Esophagus muscularis mucosa (tissue), 4 donors: ENCODE measurements at regions not wholly inside any gene's neighbourhood (a gene's known extent, or its start where the extent isn't known, plus 50 kb on each side); places are given as distances from the start of the nearest gene placed in this dataset.

Experiments
- DNase-seq: peaks from one replicate; pipeline ENCODE4 v3.0.0-alpha.2; 2017; ENCODE audit errors: extremely low spot score
- H3K27ac ChIP-seq, 4 donors: fragments of 200-600 bp; sonication (generic); replicated peaks in 1 of 4; 1 replicate in 3 of 4; 2 replicates in 1 of 4; pipeline ENCODE4 v1.5.1; 2016 to 2019; ENCODE audit warnings: mild to moderate bottlenecking in 1 of 4
- H3K27me3 ChIP-seq, 4 donors: fragments of 200-600 bp; sonication (generic); one replicate each; pipeline versions ENCODE4 v1.5.1 to v1.6.0; 2016 to 2019
- H3K36me3 ChIP-seq, 4 donors: fragments of 200-600 bp; sonication (generic); one replicate each; pipeline ENCODE4 v1.5.1; 2016 to 2019
- H3K4me1 ChIP-seq, 4 donors: fragments of 200-600 bp; sonication (generic); one replicate each; pipeline ENCODE4 v1.5.1; 2016 to 2019
- H3K4me3 ChIP-seq, 4 donors: fragments of 200-600 bp; sonication (generic); 1 replicate in 2 of 4; 2 replicates in 2 of 4; pipeline ENCODE4 v1.5.1; 2016 to 2019; ENCODE audit warnings: mild to moderate bottlenecking in 4 of 4, moderate library complexity in 1 of 4
- H3K9me3 ChIP-seq, 4 donors: fragments of 200-600 bp; sonication (generic); 1 replicate in 3 of 4; 2 replicates in 1 of 4; pipeline ENCODE4 v1.5.1; 2016 to 2019
- EP300 ChIP-seq: sonication (generic); formaldehyde crosslinking; IDR thresholded peaks from one replicate; pipeline ENCODE4 v1.6.1; 2017; ENCODE audit warnings: antibody characterized with exemption
- POLR2A ChIP-seq: fragments of 450-650 bp; IDR thresholded peaks from one replicate; pipeline ENCODE4 v1.6.1; 2017; ENCODE audit warnings: antibody characterized with exemption, moderate library complexity, mild to moderate bottlenecking, low read depth
- POLR2AphosphoS5 ChIP-seq, 2 donors: sonication (generic); formaldehyde crosslinking; IDR thresholded peaks; one replicate each; pipeline ENCODE4 v1.6.1; 2017; ENCODE audit warnings: antibody characterized with exemption in 2 of 2
- WGBS: methylation state at CpG from one replicate; pipeline ENCODE4 v1.1.5; 2018; 5-methylcytosine and 5-hydroxymethylcytosine counted together
- intact Hi-C: fragments of 100-400 bp; cut with DNase I; formaldehyde crosslinking; loops from one replicate; pipeline ENCODE4 v1.15.1; 2023
- TF ChIP-seq, protein P1 (sequence below), 3 experiments: fragments of 200-600 bp in 2 of 3; fragments of 450-650 bp in 1 of 3; sonication (generic) in 2 of 3; IDR thresholded peaks; one replicate each; pipeline ENCODE4 v1.5.1; 2017 to 2019; ENCODE audit warnings: antibody characterized with exemption in 3 of 3, mild to moderate bottlenecking in 2 of 3, moderate library complexity in 1 of 3

DNA sequence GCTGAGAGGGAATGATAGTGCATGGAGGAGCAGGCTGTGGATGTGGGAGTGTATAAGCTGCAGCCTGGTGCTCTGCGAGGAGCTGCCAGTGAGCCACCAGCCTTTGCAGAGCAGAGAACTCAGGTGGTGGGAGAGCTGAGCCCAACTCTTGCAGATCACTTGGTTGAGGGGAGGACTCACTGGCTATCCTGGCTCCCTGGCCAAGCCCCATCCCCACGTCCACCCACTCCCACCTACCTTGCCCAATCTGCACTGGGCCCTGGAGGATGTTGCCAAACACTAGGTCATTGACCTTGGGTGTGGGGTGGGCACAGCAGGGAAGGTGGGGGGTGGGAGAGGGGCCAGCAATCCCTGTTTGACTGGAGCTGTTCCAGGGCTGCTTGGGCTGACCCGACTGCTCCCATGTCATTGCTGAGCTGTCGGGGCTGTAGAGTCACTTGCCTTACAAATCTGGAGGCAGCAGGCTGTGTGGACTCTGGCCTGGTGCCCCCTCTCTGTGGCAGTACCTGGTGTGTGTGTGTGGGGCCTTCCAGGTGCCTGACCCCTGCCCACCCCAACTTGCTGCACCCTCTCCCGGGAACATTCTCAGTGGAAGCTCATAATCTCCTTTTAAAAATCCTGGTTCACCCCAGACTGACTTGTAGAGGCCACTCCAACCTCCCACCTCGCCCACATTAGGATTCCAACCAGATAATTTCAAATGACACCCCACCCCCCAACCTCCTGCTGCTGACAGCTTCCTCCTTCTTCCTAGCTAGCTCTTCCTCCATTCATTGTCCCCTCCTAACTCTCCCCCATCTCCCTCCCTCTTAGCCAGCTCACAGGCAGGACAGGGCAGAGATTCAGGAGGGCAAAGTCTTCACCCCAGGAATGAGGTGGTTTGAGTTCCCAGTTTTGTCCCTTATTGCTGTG lies 162.3 kb downstream of the MRPL14 start:
- no peak overlapping the region for H3K4me3 ChIP-seq
- TF ChIP-seq, protein P1, sequence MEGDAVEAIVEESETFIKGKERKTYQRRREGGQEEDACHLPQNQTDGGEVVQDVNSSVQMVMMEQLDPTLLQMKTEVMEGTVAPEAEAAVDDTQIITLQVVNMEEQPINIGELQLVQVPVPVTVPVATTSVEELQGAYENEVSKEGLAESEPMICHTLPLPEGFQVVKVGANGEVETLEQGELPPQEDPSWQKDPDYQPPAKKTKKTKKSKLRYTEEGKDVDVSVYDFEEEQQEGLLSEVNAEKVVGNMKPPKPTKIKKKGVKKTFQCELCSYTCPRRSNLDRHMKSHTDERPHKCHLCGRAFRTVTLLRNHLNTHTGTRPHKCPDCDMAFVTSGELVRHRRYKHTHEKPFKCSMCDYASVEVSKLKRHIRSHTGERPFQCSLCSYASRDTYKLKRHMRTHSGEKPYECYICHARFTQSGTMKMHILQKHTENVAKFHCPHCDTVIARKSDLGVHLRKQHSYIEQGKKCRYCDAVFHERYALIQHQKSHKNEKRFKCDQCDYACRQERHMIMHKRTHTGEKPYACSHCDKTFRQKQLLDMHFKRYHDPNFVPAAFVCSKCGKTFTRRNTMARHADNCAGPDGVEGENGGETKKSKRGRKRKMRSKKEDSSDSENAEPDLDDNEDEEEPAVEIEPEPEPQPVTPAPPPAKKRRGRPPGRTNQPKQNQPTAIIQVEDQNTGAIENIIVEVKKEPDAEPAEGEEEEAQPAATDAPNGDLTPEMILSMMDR (IDR thresholded peaks at IDR 0.05) = no peak
- TF ChIP-seq POLR2AphosphoS5 (IDR thresholded peaks at IDR 0.05) (no peak), POLR2A (no peak), EP300 (no peak)
- intact Hi-C loops = no loop called here
- peaks cover 0 to 7% (median 0%) of the 10 kb centered on the region in 4 donors for H3K4me1 ChIP-seq
- no peaks in the 10 kb centered on the region for H3K27me3 ChIP-seq
- no peak overlapping the region for H3K27ac ChIP-seq
- WGBS = 84% methylated on average over 6 of the region's 6 CpGs
- no peaks in the 10 kb centered on the region for H3K9me3 ChIP-seq
- no peaks in the 10 kb centered on the region for H3K36me3 ChIP-seq
- DNase-seq = no peak

DNA sequence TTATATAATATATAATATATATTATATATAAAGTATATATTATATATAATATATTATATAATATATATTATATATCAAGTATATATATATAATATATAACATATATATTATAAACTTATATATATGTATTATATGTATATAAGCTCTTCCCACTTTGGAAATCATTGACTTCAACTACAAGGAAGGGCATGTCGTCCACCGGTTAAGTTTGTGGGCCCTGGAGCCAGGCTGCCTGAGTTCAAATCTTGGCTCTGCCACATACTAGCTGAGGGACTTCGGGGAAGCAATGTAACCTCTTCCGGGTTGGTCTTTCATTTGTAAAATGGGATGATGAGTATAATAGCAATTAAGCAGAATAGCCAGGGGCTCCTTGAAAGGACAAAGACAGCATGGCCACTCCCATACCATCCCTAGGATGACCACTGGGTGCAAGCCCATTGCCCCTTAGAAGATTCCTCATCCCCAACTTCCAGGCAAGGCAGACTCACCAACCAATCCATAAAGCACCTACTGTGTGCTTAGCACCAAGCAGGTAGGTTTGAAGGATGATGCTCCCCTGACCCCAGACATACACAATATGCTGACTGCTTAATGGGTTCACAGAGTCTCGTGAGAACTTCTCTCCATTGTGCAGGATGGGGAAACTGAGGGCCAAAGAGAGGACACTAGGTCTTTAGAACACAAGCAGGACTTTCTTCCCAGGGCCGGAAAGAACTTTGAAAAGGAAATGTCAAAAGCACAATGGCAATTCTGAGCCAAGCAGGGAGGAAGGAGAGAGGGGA lies 163.2 kb downstream of the MRPL14 start:
- 84% methylated on average over 6 of the region's 6 CpGs for WGBS

DNA sequence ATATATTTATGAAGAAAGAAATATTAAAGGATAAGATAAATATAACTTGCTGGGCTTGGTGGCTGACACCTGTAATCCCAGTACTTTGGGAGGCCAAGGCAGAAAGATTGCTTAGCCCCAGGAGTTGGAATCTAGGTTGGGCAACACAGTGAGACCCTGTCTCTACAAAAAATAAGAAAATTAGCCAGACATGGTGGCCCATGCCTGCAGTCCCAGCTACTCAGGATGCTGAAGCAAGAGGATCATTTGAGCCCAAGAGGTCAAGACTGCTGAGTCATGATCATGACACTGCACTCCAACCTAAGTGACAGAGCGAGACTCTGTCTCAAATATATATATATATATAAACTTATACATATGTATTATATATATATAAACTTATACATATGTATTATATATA lies 164.0 kb downstream of the MRPL14 start:
- Histone ChIP-seq H3K4me3 (no peak overlapping the region), H3K27ac (no peak overlapping the region), H3K36me3 (no peaks in the 10 kb centered on the region), H3K27me3 (no peaks in the 10 kb centered on the region), H3K4me1 (peaks cover 0 to 7% (median 0%) of the 10 kb centered on the region in 4 donors), H3K9me3 (no peaks in the 10 kb centered on the region)
- TF ChIP-seq, protein P1 (IDR thresholded peaks at IDR 0.05) = no peak
- TF ChIP-seq POLR2AphosphoS5 (IDR thresholded peaks at IDR 0.05) (no peak), POLR2A (no peak), EP300 (no peak)
- no peak for DNase-seq
- 92% methylated on average over 1 of the region's 1 CpG for WGBS
- intact Hi-C loops = no loop called here

More for the DNA sequence above, 163.2 kb downstream of the MRPL14 start:
- no peak overlapping the region for H3K4me3 ChIP-seq
- TF ChIP-seq, protein P1 (IDR thresholded peaks at IDR 0.05) = no peak
- TF ChIP-seq POLR2AphosphoS5 (IDR thresholded peaks at IDR 0.05) (no peak), EP300 (no peak), POLR2A (no peak)
- no peaks in the 10 kb centered on the region for H3K9me3 ChIP-seq
- H3K4me1 ChIP-seq = peaks cover 0 to 7% (median 0%) of the 10 kb centered on the region in 4 donors
- no peak overlapping the region for H3K27ac ChIP-seq
- H3K27me3 ChIP-seq = no peaks in the 10 kb centered on the region
- intact Hi-C loops = no loop called here
- no peaks in the 10 kb centered on the region for H3K36me3 ChIP-seq
- no peak for DNase-seq

DNA sequence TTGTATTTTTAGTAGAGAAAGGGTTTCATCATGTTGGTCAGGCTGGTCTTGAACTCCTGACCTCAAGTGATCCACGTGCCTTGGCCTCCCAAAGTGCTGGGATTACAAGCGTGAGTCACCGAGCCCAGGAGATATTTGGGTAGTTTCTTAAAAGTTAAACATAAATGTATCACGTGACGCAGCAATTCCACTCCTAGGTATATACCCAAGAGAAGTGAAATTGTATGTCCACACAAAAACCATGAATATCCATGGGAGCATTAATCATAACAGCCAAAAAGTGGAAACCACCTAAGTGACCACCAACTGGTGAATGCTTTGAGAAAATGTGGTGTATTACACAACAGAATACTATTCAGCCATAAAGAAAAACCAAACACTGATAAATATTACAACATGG lies 164.8 kb downstream of the MRPL14 start:
- H3K4me1 ChIP-seq = peaks cover 0 to 7% (median 0%) of the 10 kb centered on the region in 4 donors
- H3K27ac ChIP-seq = no peak overlapping the region
- intact Hi-C loops = no loop called here
- no peaks in the 10 kb centered on the region for H3K27me3 ChIP-seq
- H3K36me3 ChIP-seq = no peaks in the 10 kb centered on the region
- TF ChIP-seq, protein P1 (IDR thresholded peaks at IDR 0.05) = no peak
- TF ChIP-seq EP300 (no peak), POLR2AphosphoS5 (IDR thresholded peaks at IDR 0.05) (no peak), POLR2A (no peak)
- peaks cover 0 to 3% (median 0%) of the 10 kb centered on the region in 4 donors for H3K9me3 ChIP-seq
- H3K4me3 ChIP-seq = no peak overlapping the region
- no peak for DNase-seq
- 95% methylated on average over 5 of the region's 5 CpGs for WGBS
